HEK293 (cell line): ENCODE measurements at regions not wholly inside any gene's neighbourhood (a gene's known extent, or its start where the extent isn't known, plus 50 kb on each side); places are given as distances from the start of the nearest gene placed in this dataset.

Experiments used
- CTCF ChIA-PET: fragments of 350-600 bp; formaldehyde crosslinking; extraction: SDS; loops from one replicate; lab custom pipeline; 2021; ENCODE audit warnings: antibody characterized with exemption; lab: Yijun Ruan, JAX
- POLR2A ChIA-PET: fragments of 300-600 bp; formaldehyde crosslinking; extraction: SDS; loops from one replicate; lab custom pipeline; 2020; ENCODE audit warnings: antibody characterized with exemption, inconsistent platforms; lab: Yijun Ruan, JAX
- H3K27ac ChIP-seq: fragments of 200-500 bp; sonication (Bioruptor generic); 2 replicates; pipeline ENCODE4 v1.5.1; 2014; ENCODE audit warnings: low read depth, low read length, control low read depth, inconsistent platforms; ENCODE audit errors: extremely low read depth
- H3K36me3 ChIP-seq, 2 experiments: fragments of 200-500 bp in 1 of 2; sonication (Bioruptor generic) in 1 of 2; 1 replicate in 1 of 2; 2 replicates in 1 of 2; pipeline ENCODE4 v1.5.1; 2014 to 2017; ENCODE audit warnings: inconsistent platforms in 2 of 2, low read length in 2 of 2; ENCODE audit not compliant: control insufficient read depth in 2 of 2, insufficient read depth in 1 of 2
- H3K4me1 ChIP-seq: fragments of 200-500 bp; sonication (Bioruptor generic); 2 replicates; pipeline ENCODE4 v1.5.1; 2014; ENCODE audit warnings: mild to moderate bottlenecking, low read length, inconsistent platforms; ENCODE audit not compliant: control insufficient read depth, insufficient read depth
- H3K4me3 ChIP-seq: 2 replicates; pipeline ENCODE4 v1.5.1; 2011; ENCODE audit warnings: low read depth, mild to moderate bottlenecking, control low read depth, low read length, moderate library complexity
- H3K9me3 ChIP-seq: fragments of 200-500 bp; sonication (Bioruptor generic); 2 replicates; pipeline ENCODE4 v1.5.1; 2014; ENCODE audit warnings: low read depth, low read length, inconsistent platforms; ENCODE audit not compliant: control insufficient read depth, insufficient read depth
- YY1 ChIP-seq: fragments of 450-650 bp; formaldehyde crosslinking; IDR thresholded peaks from 2 replicates; pipeline ENCODE4 v1.5.1; 2018; ENCODE audit warnings: missing biosample characterization, missing genetic modification characterization
- YY2 ChIP-seq: fragments of 450-650 bp; formaldehyde crosslinking; IDR thresholded peaks from 2 replicates; pipeline ENCODE4 v1.5.1; 2016; ENCODE audit warnings: missing biosample characterization, missing genetic modification characterization
- ZIC2 ChIP-seq: fragments of 450-650 bp; formaldehyde crosslinking; IDR thresholded peaks from 2 replicates; pipeline ENCODE4 v1.5.1; 2016; ENCODE audit warnings: missing biosample characterization, missing genetic modification characterization
- ZNF114 ChIP-seq: fragments of 450-650 bp; formaldehyde crosslinking; IDR thresholded peaks from 2 replicates; pipeline ENCODE4 v1.5.0; 2017; ENCODE audit warnings: missing biosample characterization, missing genetic modification characterization
- ZNF132 ChIP-seq: fragments of 450-650 bp; formaldehyde crosslinking; IDR thresholded peaks from 2 replicates; pipeline ENCODE4 v1.5.1; 2017; ENCODE audit warnings: missing biosample characterization, missing genetic modification characterization, borderline replicate concordance
- ZNF148 ChIP-seq: fragments of 450-650 bp; formaldehyde crosslinking; IDR thresholded peaks from 2 replicates; pipeline ENCODE4 v1.5.0; 2017; ENCODE audit warnings: missing biosample characterization, missing genetic modification characterization, borderline replicate concordance
- ZNF157 ChIP-seq: fragments of 450-650 bp; formaldehyde crosslinking; IDR thresholded peaks from 2 replicates; pipeline ENCODE4 v1.5.1; 2016; ENCODE audit warnings: missing biosample characterization, missing genetic modification characterization
- ZNF174 ChIP-seq: fragments of 450-650 bp; formaldehyde crosslinking; IDR thresholded peaks from 2 replicates; pipeline ENCODE4 v1.5.0; 2017; ENCODE audit warnings: missing biosample characterization, mild to moderate bottlenecking, missing genetic modification characterization
- ZNF24 ChIP-seq: fragments of 450-650 bp; formaldehyde crosslinking; IDR thresholded peaks from 2 replicates; pipeline ENCODE4 v1.5.1; 2016; ENCODE audit warnings: missing biosample characterization, missing genetic modification characterization
- ZNF354C ChIP-seq: fragments of 450-650 bp; formaldehyde crosslinking; IDR thresholded peaks from 2 replicates; pipeline ENCODE4 v1.5.1; 2016; ENCODE audit warnings: missing biosample characterization, missing genetic modification characterization, low read depth, borderline replicate concordance
- ZNF362 ChIP-seq: fragments of 450-650 bp; formaldehyde crosslinking; IDR thresholded peaks from 2 replicates; pipeline ENCODE4 v1.5.1; 2016; ENCODE audit warnings: missing biosample characterization, missing genetic modification characterization
- ZNF398 ChIP-seq: fragments of 450-650 bp; formaldehyde crosslinking; IDR thresholded peaks from 2 replicates; pipeline ENCODE4 v1.5.1; 2017; ENCODE audit warnings: missing biosample characterization, missing genetic modification characterization
- ZNF404 ChIP-seq: fragments of 450-650 bp; formaldehyde crosslinking; IDR thresholded peaks from 2 replicates; pipeline ENCODE4 v1.5.1; 2017; ENCODE audit warnings: missing biosample characterization, missing genetic modification characterization
- ZNF423 ChIP-seq: fragments of 450-650 bp; formaldehyde crosslinking; IDR thresholded peaks from 2 replicates; pipeline ENCODE4 v1.5.1; 2016; ENCODE audit warnings: missing biosample characterization, missing genetic modification characterization
- ZNF501 ChIP-seq: fragments of 450-650 bp; formaldehyde crosslinking; IDR thresholded peaks from 2 replicates; pipeline ENCODE4 v1.5.1; 2016; ENCODE audit warnings: missing biosample characterization, missing genetic modification characterization
- ZNF530 ChIP-seq: fragments of 450-650 bp; formaldehyde crosslinking; IDR thresholded peaks from 2 replicates; pipeline ENCODE4 v1.5.1; 2016; ENCODE audit warnings: low read depth, missing biosample characterization, missing genetic modification characterization
- ZNF596 ChIP-seq: fragments of 450-650 bp; IDR thresholded peaks from 2 replicates; pipeline ENCODE4 v1.5.0; 2018; ENCODE audit warnings: missing biosample characterization, mild to moderate bottlenecking, missing genetic modification characterization, moderate library complexity
- ZNF624 ChIP-seq: fragments of 450-650 bp; formaldehyde crosslinking; IDR thresholded peaks from 2 replicates; pipeline ENCODE4 v1.5.1; 2017; ENCODE audit warnings: missing biosample characterization, missing genetic modification characterization
- ZNF626 ChIP-seq: fragments of 450-650 bp; sonication (Bioruptor Pico); formaldehyde crosslinking; IDR thresholded peaks from 2 replicates; pipeline ENCODE4 v1.5.1; 2018; ENCODE audit warnings: missing biosample characterization, missing genetic modification characterization, inconsistent platforms

- TF ChIP-seq ZNF596 (tag by site-specific recombination) = no peak
- TF ChIP-seq ZNF624 (tag by site-specific recombination) = no peak
- no peak for TF ChIP-seq ZNF174 (tag by site-specific recombination)
- TF ChIP-seq ZNF362 (tag by site-specific recombination) = no peak
- no peak for TF ChIP-seq ZNF148
- TF ChIP-seq YY2 (tag by site-specific recombination) = no peak
- TF ChIP-seq ZNF157 (tag by site-specific recombination) = no peak
- no peak for TF ChIP-seq ZNF626 (tag by site-specific recombination)
Measured at GRCh38 chr15:70486451-70487386, 276.6 kb downstream of the UACA start (continued).

GRCh38 chr15:70486012-70486411 is 277.3 kb downstream of the UACA start:
- CTCF ChIA-PET = interaction anchor here (0.6 to 1.3 kb wide), 6 partner anchors 10 to 1008 kb away, joined by 3 to 7 read pairs (median 4); no protein-coding TSS in a partner anchor
- H3K27ac ChIP-seq = no peak overlapping the region
- no peaks in the 10 kb centered on the region for H3K4me1 ChIP-seq
- H3K36me3 ChIP-seq = no peaks in the 10 kb centered on the region
- TF ChIP-seq YY1 (tag by site-specific recombination) = no peak
- no peak for TF ChIP-seq ZNF530 (tag by site-specific recombination)
- TF ChIP-seq ZNF398 (tag by site-specific recombination) = no peak
- no peak for TF ChIP-seq ZNF423 (tag by site-specific recombination)
- TF ChIP-seq ZNF404 = no peak
- TF ChIP-seq ZIC2 (tag by site-specific recombination) = no peak
- no peak for TF ChIP-seq ZNF24 (tag by site-specific recombination)
- no peak for TF ChIP-seq ZNF114 (tag by site-specific recombination)
- TF ChIP-seq ZNF501 = no peak
- TF ChIP-seq ZNF132 (tag by site-specific recombination) = no peak
- no peak for TF ChIP-seq ZNF354C (tag by site-specific recombination)
- H3K9me3 ChIP-seq = no peaks in the 10 kb centered on the region
- H3K4me3 ChIP-seq = no peak overlapping the region
- POLR2A ChIA-PET = interaction anchor here (0.5 to 0.8 kb wide), 2 partner anchors 15 to 1026 kb away, joined by 3 read pairs; no protein-coding TSS in a partner anchor
